ENCODE measurements at regions not wholly inside any gene's neighbourhood (a gene's known extent, or its start where the extent isn't known, plus 50 kb on each side); places are given as distances from the start of the nearest gene placed in this dataset.

DNA sequence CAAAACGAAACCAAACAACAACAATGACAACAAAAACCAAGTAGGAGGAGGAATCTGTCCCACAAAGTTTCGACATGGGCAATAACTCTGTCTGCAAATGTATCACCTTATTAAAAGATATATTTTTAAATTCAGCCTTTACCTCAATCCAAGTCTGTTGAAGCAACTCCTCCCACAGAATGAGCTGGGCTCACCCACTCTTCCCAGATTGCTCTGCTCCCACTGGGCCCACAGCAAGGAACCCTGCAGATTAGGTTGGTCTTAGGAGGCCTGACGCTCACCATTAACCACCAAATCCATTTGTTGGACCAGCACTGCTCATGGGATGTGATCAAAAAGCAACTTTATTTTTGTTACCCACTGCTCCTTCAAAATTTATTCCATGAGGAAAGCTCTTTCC lies 114.7 kb upstream of the CDC42BPA start:
- Histone ChIP-seq H3K4me1 (ENCODE audit: control insufficient read depth, insufficient read depth, low read length) (no peaks in the 10 kb centered on the region), H3K27me3 (ENCODE audit: control insufficient read depth, insufficient read depth, low read length) (no peaks in the 10 kb centered on the region), H3K9me3 (ENCODE audit: control insufficient read depth, insufficient read depth, low read length) (no peaks in the 10 kb centered on the region), H3K27ac (ENCODE audit: low read length) (no peak overlapping the region), H3K4me3 (ENCODE audit: low read length) (no peak overlapping the region), H3K36me3 (ENCODE audit: control insufficient read depth, insufficient read depth, low read length) (no peaks in the 10 kb centered on the region)
- no CpG with 5 or more reads among the region's 3 CpGs for WGBS (ENCODE audit: insufficient coverage, insufficient read length)
- DNase-seq (ENCODE audit: low read depth, low spot score): no peak

DNA sequence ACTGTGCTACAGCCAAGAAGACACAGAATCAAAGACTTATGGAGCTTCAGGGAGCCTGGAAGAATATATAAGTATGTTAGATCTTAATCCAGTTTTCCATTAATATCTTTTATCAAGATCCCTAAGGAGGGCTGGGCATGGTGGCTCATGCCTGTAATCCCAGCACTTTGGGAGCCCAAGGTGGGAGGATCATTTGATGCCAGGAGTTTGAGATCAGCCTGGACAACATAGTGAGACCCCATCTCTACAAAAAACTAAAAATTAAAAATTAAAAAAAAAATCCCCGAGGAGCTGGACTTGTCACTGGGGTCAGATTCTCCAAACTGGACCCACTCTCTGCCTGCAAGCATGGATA lies 113.9 kb upstream of the CDC42BPA start:
- Histone ChIP-seq H3K4me1 (ENCODE audit: control insufficient read depth, insufficient read depth, low read length) (no peaks in the 10 kb centered on the region), H3K27me3 (ENCODE audit: control insufficient read depth, insufficient read depth, low read length) (no peaks in the 10 kb centered on the region), H3K4me3 (ENCODE audit: low read length) (no peak overlapping the region), H3K9me3 (ENCODE audit: control insufficient read depth, insufficient read depth, low read length) (no peaks in the 10 kb centered on the region), H3K27ac (ENCODE audit: low read length) (no peak overlapping the region), H3K36me3 (ENCODE audit: control insufficient read depth, insufficient read depth, low read length) (no peaks in the 10 kb centered on the region)
- no CpG with 5 or more reads among the region's 1 CpG for WGBS (ENCODE audit: insufficient coverage, insufficient read length)
- no peak for DNase-seq (ENCODE audit: low read depth, low spot score)

DNA sequence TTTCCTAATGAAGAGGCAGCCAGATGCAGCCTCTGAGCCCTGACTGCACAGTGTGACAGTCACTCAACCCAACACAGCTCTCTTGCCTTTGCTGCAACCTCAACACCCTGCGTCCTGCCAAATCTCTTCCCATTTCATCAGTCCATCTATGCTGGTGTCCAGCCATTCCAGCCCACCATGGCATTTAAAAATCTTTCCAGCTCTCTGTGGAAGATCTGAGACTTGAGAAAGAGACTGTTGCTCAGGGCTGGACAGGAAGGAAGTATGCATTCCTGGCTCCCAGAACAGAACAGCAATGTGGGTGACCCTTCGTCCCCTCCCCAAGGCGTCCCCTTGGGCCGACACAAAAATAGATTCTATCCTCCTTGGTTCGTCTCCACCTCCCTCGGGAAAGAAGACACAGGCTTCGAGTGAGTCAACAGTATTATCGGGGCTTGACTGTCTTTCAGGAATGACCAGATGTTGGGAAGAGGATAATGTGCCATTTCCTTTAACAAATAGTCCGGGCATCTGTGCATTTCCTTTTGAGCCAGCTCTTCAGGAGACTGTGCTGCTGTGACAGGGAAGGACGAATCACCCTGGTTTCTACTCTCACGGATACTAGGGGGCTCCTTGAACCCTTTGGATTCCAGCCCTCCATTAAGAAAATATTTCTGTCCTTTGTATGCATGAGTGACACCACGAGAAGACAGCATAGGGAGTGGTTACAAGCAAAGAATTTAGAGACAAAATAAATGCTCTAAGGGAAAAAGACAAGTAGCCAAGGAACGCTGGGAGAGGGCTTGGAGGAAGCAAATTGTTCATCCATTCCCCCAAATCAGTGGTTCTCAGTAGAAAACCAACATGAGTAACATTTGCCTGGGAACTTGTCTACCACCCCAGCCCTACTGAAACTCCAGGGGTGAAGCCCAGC lies 111.4 kb upstream of the CDC42BPA start:
- Histone ChIP-seq H3K27me3 (ENCODE audit: control insufficient read depth, insufficient read depth, low read length) (0 out of 2 replicates have a peak, but pooled peaks cover 1% of the 10 kb centered on the region), H3K4me1 (ENCODE audit: control insufficient read depth, insufficient read depth, low read length) (no peaks in the 10 kb centered on the region), H3K36me3 (ENCODE audit: control insufficient read depth, insufficient read depth, low read length) (no peaks in the 10 kb centered on the region), H3K9me3 (ENCODE audit: control insufficient read depth, insufficient read depth, low read length) (no peaks in the 10 kb centered on the region), H3K27ac (ENCODE audit: low read length) (no peak overlapping the region), H3K4me3 (ENCODE audit: low read length) (no peak overlapping the region)
- no CpG with 5 or more reads among the region's 13 CpGs for WGBS (ENCODE audit: insufficient coverage, insufficient read length)
- no peak for DNase-seq (ENCODE audit: low read depth, low spot score)

DNA sequence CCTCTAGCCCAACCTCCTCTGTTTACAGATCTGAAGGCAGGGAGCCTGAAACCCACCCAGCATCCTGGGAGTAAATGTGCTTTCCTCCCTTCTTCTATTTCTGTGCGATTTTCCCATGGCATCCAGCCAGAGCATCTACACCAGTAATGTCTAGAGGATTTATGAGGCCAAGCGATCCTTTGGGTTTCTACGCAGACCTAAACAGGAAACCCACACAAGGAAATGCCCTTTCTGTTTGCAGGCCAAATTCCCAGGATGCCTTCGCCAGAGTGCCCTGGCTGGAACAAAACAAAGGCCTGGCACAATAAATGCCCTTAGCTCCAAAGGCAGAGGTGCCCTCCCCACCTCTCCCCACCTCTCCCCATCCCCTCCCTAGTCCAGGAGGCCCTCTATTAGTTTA lies 110.5 kb upstream of the CDC42BPA start:
- DNase-seq (ENCODE audit: low read depth, low spot score): no peak
- Histone ChIP-seq H3K27me3 (ENCODE audit: control insufficient read depth, insufficient read depth, low read length) (0 out of 2 replicates have a peak, but pooled peaks cover 1% of the 10 kb centered on the region), H3K9me3 (ENCODE audit: control insufficient read depth, insufficient read depth, low read length) (no peaks in the 10 kb centered on the region), H3K4me3 (ENCODE audit: low read length) (no peak overlapping the region), H3K27ac (ENCODE audit: low read length) (no peak overlapping the region), H3K36me3 (ENCODE audit: control insufficient read depth, insufficient read depth, low read length) (no peaks in the 10 kb centered on the region), H3K4me1 (ENCODE audit: control insufficient read depth, insufficient read depth, low read length) (no peaks in the 10 kb centered on the region)
- WGBS (ENCODE audit: insufficient coverage, insufficient read length): no CpG with 5 or more reads among the region's 4 CpGs

DNA sequence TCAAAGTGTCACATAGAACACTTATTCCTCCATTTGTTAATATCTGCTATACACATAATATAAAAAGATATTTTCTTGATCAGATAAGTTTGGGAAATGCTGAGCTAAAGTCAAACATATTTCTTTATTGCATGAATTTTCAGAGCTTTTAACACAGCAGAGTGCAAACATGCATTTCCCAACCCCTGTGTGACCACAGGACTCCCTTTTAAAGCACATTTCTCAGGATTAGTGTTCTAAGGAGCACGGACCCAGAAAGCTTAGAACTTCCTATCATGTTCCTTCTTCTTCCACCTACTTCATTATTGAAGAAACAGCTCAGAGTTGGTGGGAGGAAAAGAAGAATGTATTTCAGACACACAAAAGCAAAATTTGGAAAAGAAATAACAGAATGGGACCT lies 109.1 kb upstream of the CDC42BPA start:
- H3K9me3 ChIP-seq (ENCODE audit: control insufficient read depth, insufficient read depth, low read length): no peaks in the 10 kb centered on the region
- no CpG with 5 or more reads among the region's 1 CpG for WGBS (ENCODE audit: insufficient coverage, insufficient read length)
- H3K4me3 ChIP-seq (ENCODE audit: low read length): no peak overlapping the region
- H3K36me3 ChIP-seq (ENCODE audit: control insufficient read depth, insufficient read depth, low read length): no peaks in the 10 kb centered on the region
- H3K4me1 ChIP-seq (ENCODE audit: control insufficient read depth, insufficient read depth, low read length): no peaks in the 10 kb centered on the region
- H3K27ac ChIP-seq (ENCODE audit: low read length): no peak overlapping the region
- 0 out of 2 replicates have a peak, but pooled peaks cover 1% of the 10 kb centered on the region for H3K27me3 ChIP-seq (ENCODE audit: control insufficient read depth, insufficient read depth, low read length)
- no peak for DNase-seq (ENCODE audit: low read depth, low spot score)

DNA sequence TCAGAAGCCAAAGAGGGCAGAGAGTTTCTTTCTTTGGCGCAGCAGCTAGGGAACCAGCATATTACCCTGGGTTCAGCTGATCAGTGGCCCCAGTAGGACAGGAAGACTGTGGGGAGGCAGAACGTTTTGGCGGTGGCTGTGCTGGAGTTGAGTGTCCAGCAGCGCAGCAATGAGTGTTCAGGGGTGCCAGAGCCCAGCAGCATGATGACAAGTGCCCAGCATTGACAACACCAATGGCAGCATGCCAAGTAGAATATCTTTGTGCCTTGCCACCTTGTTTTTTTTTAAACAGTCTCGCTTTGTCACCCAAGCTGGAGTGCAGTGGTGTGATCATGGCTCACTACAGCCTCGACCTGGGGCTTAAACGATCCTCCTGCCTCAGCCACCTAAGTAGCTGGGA lies 106.7 kb upstream of the CDC42BPA start:
- H3K4me1 ChIP-seq (ENCODE audit: control insufficient read depth, insufficient read depth, low read length): no peaks in the 10 kb centered on the region
- no peaks in the 10 kb centered on the region for H3K36me3 ChIP-seq (ENCODE audit: control insufficient read depth, insufficient read depth, low read length)
- no peak overlapping the region for H3K27ac ChIP-seq (ENCODE audit: low read length)
- no peak overlapping the region for H3K4me3 ChIP-seq (ENCODE audit: low read length)
- DNase-seq (ENCODE audit: low read depth, low spot score): no peak
- WGBS (ENCODE audit: insufficient coverage, insufficient read length): no CpG with 5 or more reads among the region's 7 CpGs
- 0 out of 2 replicates have a peak, but pooled peaks cover 1% of the 10 kb centered on the region for H3K27me3 ChIP-seq (ENCODE audit: control insufficient read depth, insufficient read depth, low read length)
- no peaks in the 10 kb centered on the region for H3K9me3 ChIP-seq (ENCODE audit: control insufficient read depth, insufficient read depth, low read length)

DNA sequence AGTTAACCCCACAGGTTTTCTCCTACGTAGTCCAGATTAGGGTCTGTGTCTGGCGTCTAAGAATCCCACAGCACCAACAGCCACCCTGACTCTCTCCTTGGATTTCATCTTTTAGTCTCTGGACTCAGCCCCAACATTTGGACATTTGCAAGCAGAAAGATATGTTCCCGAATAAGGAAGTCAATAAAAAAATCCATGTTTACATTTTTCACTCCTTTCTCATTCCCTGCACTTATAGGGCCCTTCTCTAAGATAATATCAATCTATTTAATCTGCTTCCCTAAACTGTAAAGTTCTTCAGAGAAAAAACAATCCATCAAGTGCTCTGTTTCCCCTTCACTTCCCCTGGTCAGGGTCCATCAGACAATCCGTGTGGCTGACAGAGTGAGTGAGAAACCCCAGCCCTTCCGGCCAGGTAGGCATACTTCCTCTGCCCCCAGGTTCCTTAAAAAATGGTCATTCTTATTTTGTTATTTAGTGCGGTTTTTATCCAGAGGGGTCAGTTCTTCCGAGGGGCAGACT lies 105.9 kb upstream of the CDC42BPA start:
- Histone ChIP-seq H3K36me3 (ENCODE audit: control insufficient read depth, insufficient read depth, low read length) (no peaks in the 10 kb centered on the region), H3K4me1 (ENCODE audit: control insufficient read depth, insufficient read depth, low read length) (no peaks in the 10 kb centered on the region), H3K27ac (ENCODE audit: low read length) (no peak overlapping the region), H3K27me3 (ENCODE audit: control insufficient read depth, insufficient read depth, low read length) (0 out of 2 replicates have a peak, but pooled peaks cover 1% of the 10 kb centered on the region), H3K9me3 (ENCODE audit: control insufficient read depth, insufficient read depth, low read length) (no peaks in the 10 kb centered on the region), H3K4me3 (ENCODE audit: low read length) (no peak overlapping the region)
- no peak for DNase-seq (ENCODE audit: low read depth, low spot score)
- no CpG with 5 or more reads among the region's 7 CpGs for WGBS (ENCODE audit: insufficient coverage, insufficient read length)

DNA sequence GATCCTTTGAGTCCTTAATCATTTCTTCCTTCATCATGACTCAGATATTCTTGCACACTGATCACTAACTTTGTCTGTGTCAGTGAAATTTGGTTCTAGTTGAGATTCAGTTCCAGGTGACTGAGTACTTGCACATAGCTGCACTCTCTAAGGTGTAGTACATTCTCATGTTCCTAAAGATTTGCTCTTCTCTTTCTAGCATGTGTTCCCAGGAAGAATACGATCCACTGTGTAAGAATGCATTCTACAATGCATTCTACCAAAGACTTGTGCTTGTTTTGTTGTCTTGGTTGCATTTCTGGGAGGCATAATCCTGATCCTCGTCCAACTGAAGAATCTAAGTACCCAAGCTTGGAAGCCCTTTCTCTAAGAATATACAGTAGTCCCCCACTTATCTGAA lies 104.3 kb upstream of the CDC42BPA start:
- H3K27ac ChIP-seq (ENCODE audit: low read length): no peak overlapping the region
- WGBS (ENCODE audit: insufficient coverage, insufficient read length): no CpG with 5 or more reads among the region's 2 CpGs
- H3K36me3 ChIP-seq (ENCODE audit: control insufficient read depth, insufficient read depth, low read length): no peaks in the 10 kb centered on the region

DNA sequence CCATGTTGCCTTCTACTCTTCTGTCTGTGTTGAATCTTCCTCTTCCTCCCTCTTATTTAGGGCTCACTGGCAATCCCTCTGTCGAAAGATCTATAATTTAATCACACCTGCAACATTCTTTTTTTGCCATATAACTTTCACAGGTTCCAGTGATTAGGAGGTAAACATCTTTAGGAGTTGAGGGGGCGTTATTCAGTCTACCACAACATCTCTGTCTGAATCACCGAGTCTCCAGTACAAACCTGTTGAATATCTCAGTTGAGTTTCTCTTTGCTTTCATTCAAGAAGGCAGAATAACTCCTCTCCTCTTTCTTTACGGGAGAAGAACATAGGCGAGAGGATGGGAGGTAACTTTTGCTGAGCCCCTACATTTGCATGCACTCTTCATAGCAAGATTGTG lies 101.9 kb upstream of the CDC42BPA start:
- no peaks in the 10 kb centered on the region for H3K27me3 ChIP-seq (ENCODE audit: control insufficient read depth, insufficient read depth, low read length)
- WGBS (ENCODE audit: insufficient coverage, insufficient read length): no CpG with 5 or more reads among the region's 5 CpGs

More for the DNA sequence above, 104.3 kb upstream of the CDC42BPA start:
- Histone ChIP-seq H3K4me3 (ENCODE audit: low read length) (no peak overlapping the region), H3K9me3 (ENCODE audit: control insufficient read depth, insufficient read depth, low read length) (no peaks in the 10 kb centered on the region), H3K4me1 (ENCODE audit: control insufficient read depth, insufficient read depth, low read length) (no peaks in the 10 kb centered on the region), H3K27me3 (ENCODE audit: control insufficient read depth, insufficient read depth, low read length) (0 out of 2 replicates have a peak, but pooled peaks cover 1% of the 10 kb centered on the region)
- DNase-seq (ENCODE audit: low read depth, low spot score): no peak

DNA sequence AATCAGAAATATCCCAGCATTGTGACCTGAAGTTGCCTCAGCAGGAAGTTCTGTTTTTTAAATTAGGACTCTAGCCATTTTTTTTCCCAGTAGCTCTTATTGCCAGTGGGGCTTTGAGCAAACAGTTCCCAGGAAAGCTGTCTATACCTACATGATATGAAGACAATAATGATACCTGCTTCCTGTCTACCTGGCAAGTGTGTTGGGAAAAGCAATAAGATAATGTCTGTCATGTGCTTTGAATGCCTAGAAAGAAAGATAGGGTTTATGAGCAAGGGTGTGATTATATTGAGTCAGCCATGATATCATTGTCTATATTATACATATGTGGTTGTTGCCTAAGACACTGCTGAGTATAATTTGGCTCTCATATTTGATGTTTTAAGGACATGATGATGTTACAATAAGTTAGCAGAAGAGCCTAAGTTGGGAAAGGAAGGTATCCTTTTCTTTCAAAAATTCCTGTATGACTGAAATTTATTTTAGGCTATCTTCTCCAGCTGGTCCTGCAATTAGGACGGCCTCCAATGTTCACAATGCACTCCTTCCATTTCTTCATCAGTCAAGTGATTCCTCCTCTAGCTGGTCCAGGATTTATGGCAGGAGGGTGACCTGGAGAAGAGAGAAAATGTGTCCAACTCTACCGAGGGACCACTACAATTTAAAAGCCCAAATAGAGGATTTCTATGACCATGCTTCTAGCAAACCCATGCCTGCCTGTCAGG lies 99.6 kb upstream of the CDC42BPA start:
- no CpG with 5 or more reads among the region's 2 CpGs for WGBS (ENCODE audit: insufficient coverage, insufficient read length)
- Histone ChIP-seq H3K27me3 (ENCODE audit: control insufficient read depth, insufficient read depth, low read length) (no peaks in the 10 kb centered on the region), H3K4me1 (ENCODE audit: control insufficient read depth, insufficient read depth, low read length) (no peaks in the 10 kb centered on the region), H3K4me3 (ENCODE audit: low read length) (no peak overlapping the region), H3K36me3 (ENCODE audit: control insufficient read depth, insufficient read depth, low read length) (no peaks in the 10 kb centered on the region), H3K27ac (ENCODE audit: low read length) (no peak overlapping the region), H3K9me3 (ENCODE audit: control insufficient read depth, insufficient read depth, low read length) (no peaks in the 10 kb centered on the region)
- DNase-seq (ENCODE audit: low read depth, low spot score): no peak

More for the DNA sequence above, 101.9 kb upstream of the CDC42BPA start:
- no peak overlapping the region for H3K4me3 ChIP-seq (ENCODE audit: low read length)
- no peaks in the 10 kb centered on the region for H3K36me3 ChIP-seq (ENCODE audit: control insufficient read depth, insufficient read depth, low read length)
- H3K4me1 ChIP-seq (ENCODE audit: control insufficient read depth, insufficient read depth, low read length): no peaks in the 10 kb centered on the region
- no peak overlapping the region for H3K27ac ChIP-seq (ENCODE audit: low read length)
- H3K9me3 ChIP-seq (ENCODE audit: control insufficient read depth, insufficient read depth, low read length): no peaks in the 10 kb centered on the region
- no peak for DNase-seq (ENCODE audit: low read depth, low spot score)
